GM21423 (cell line): ENCODE measurements at regions not wholly inside any gene's neighbourhood (a gene's known extent, or its start where the extent isn't known, plus 50 kb on each side); places are given as distances from the start of the nearest gene placed in this dataset.
"Not testable (repeated sequence)": the region's sequence is repeated elsewhere in the genome, so short reads cannot be mapped to it uniquely, and the experiment has no call there.

ENCODE experiments used
- ATAC-seq: cut with Tn5 transposase; IDR thresholded peaks from one replicate; pipeline ENCODE4 v1.9.1; 2021; ENCODE audit warnings: mild to moderate bottlenecking, moderate library complexity; ENCODE audit not compliant: unreplicated experiment

DNA sequence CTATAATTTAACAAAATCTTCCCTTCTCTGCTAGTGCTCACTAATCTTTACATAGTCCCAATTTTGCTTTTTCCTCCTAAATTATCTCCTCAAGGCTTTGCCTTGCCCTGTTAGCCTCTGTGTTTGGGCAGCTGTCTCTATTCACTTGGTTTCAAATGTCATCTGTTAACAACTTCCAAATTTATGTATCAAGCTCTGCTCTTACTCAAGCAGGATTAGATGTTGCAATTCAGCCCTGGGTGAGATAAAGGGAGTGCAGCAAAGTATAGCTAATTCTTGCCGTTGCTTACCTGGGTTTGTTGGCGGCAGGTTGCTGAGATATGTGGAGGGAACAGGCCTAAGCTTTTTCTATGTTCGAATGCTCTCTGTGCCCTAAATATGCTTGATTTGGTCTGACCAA is 483.8 kb downstream of the DMAC1 start:
- no peak for ATAC-seq

DNA sequence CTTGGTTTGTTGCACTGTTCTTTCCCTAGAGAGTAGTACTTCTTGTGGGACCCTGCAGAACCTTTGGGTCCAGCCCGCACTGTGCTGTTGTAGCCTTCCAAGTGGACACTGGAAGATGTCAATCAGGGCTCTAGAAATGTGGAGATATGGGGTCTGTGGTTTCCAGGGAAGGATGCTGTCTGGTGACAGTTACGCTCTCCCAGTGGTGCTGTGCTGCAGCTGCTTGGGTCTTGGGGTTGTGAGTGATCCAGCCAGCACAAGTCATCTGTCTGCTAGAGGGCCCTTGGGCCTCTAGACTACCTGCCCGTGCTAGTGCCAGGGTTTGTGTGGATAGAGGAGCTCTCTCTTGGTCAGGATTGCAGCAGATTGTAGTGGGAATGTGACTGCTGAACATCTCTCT is 484.5 kb downstream of the DMAC1 start:
- no peak for ATAC-seq

DNA sequence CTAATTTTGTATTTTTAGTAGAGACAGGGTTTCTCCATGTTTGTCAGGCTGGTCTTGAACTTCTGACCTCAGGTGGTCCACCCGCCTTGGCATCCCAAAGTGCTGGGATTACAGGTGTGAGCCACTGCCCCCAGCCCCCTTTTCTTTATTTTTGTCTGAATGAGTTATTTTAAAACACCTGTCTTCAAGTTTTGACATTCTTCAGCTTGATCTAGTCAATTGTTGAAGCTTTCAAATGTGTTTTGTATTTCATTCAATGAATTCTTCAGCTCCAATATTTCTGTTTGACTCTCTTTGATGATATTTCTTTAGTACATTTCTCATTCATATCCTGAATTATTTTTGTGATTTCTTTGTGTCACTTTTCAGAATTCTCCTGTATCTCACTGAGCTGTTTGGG is 486.2 kb downstream of the DMAC1 start:
- ATAC-seq, result no peak

- ATAC-seq, result not testable (repeated sequence)
These were observed 490.5 kb downstream of the DMAC1 start for GRCh38 chr9:7309051-7309450.

DNA sequence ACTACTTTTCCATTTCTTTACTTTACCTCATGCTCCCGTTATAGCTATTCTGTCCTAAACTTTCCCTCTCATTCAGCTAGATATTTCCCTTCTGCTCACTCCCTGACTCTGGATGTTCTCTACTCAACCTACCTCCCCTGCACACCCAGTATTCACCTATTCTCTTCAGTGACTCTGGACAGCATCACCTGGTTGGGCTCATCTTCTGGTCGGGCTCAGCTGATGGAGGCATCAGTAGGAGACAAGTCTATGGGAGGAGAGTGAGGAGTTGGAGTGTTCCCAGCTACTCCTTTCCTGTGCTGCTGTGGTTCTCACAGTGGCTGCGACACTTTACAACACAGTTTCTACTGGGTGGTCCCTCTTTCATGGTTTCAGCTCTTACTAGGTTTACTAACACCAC is 493.9 kb downstream of the DMAC1 start:
- no peak for ATAC-seq

DNA sequence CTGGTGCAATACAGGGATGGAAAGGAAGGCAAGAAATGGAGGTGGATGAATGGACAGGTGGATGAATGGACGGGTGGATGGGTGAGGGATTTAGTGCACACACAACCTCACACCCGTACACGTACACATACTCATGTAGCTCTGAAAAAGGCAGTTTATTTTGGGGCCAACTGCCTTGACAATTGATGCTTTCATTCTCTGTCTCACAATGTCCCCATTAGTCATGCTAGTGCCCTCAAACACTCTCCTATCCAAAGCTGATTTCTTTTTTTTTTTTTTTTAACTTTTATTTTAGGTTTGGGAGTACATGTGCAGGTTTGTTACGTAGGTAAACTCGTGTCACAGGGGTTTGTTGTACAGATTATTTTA is 495.0 kb downstream of the DMAC1 start:
- no peak for ATAC-seq

- no peak for ATAC-seq
These were observed 495.5 kb downstream of the DMAC1 start for GRCh38 chr9:7303907-7304626.

DNA sequence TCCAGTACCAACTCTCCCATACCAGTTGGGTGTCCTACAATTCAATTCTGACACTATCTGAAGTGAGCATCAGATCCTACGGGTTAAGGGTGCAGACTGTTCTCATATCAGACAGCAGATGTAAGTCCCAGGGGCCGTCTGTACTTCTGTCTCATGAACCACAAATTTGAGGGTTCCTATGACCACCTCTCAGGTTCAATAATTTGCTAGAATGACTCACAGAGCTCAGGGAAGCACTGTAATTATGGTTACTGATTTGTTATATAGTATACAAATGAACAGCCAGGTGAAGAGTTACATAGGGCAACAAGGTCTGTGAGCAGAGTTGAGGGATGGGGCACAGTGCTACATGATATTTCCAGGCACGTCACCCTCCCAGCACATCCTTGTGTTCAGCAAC is 499.1 kb downstream of the DMAC1 start:
- ATAC-seq, result peak; percentile 56

GRCh38 chr9:7298123-7298522 is 501.5 kb downstream of the DMAC1 start:
- ATAC-seq, result peak; percentile 96

DNA sequence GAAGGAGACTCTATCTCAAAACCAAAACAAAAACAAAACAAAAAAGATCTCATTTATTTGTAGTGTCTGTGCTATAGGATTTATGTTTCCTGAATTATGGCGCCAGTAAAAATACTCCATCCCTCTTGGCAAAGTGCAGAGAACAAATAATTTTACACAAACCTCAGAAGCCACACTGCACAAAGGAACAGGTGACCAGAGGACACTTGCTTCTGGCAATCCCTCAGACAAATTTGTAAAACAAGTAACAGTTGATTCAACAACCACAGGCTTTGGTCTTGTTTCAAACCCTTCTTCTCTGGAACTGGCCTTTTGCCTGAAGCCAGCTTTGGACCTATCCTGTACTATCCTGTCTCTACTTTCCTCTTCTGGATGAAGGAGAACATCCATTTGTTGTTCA is 502.1 kb downstream of the DMAC1 start:
- peak; percentile 0 for ATAC-seq

DNA sequence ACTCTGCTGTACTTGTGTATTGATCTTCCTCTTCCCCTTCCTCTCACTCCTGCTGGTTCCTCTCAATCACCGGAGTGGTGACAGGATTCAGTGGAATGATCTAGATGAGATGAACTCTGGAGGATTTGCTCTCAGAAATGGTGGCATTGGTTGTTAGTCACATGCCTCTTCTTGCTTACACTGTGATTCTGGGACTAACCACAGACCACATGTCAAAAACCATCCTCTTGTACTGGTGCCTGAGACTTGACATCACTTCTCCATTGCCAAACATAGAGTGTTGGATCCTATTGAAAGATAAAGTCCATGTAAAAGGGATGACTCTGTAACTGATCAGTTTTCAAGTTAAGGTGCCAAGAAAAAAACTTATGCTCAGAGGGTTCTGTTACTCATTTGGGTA is 506.5 kb downstream of the DMAC1 start:
- ATAC-seq, result no peak

DNA sequence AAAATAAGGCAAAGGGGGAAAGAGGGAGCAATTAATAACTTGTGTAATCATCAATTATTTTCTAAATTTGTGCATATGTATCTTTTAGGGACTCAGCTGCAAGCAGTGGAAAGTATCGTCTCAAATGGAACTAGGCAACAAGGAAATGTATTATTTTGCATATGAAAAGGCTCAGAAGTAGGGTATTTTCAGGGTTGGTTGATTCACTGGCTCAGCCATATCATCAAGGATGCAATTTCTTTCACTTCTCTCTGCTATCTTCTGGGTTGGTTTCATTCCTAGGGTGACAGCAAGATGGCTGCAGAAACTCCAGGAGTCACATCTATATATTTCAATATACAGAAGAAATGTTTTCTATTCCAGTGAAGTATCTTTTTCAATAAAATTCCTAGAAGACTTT is 509.8 kb downstream of the DMAC1 start:
- ATAC-seq, result peak; percentile 79

DNA sequence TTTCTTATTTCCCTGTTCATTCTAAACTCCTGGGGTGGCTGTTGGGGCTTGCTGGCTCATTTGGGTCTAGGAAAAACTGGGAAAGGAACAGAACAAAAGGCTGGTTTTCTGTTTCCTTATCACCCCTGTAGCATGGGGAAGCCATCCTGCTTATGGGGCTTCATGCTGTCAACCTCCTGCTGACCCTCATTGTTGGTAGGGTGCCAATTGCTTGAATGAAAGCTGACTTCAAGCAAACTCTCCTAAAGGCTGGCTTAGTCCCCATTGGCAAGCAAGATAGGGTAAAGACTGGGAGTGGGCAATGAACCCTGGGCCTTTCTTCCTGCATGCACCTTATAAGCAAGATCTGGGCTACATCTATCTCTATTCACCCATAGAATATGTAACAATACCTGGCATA is 511.6 kb downstream of the DMAC1 start:
- ATAC-seq, result no peak

DNA sequence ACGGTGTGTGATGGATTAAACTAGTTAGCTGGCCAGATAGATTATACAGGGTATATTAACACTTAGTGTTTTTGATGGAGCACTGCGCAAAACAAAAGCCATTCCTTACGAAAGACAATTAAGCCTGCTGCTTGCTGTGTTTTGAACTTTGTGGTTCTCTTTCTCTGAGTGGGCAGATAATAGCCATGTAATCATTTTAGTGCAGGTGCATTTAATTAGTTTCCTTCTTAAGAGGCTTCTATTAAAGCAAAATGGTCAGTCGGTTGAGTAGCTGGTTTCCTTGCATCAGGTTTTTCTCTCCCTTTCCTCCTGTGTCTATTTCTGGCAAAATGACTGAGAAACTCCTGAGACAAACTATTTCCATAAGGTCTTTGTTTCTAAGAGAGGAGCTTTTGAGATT is 512.5 kb downstream of the DMAC1 start:
- no peak for ATAC-seq

- ATAC-seq, result no peak
These were observed 513.5 kb downstream of the DMAC1 start for GRCh38 chr9:7286101-7286500.

GRCh38 chr9:7285199-7285598 is 514.4 kb downstream of the DMAC1 start:
- ATAC-seq, result no peak

- ATAC-seq, result no peak
These were observed 515.1 kb downstream of the DMAC1 start for GRCh38 chr9:7284517-7284916.

GRCh38 chr9:7284117-7284516 is 515.5 kb downstream of the DMAC1 start:
- ATAC-seq, result no peak

DNA sequence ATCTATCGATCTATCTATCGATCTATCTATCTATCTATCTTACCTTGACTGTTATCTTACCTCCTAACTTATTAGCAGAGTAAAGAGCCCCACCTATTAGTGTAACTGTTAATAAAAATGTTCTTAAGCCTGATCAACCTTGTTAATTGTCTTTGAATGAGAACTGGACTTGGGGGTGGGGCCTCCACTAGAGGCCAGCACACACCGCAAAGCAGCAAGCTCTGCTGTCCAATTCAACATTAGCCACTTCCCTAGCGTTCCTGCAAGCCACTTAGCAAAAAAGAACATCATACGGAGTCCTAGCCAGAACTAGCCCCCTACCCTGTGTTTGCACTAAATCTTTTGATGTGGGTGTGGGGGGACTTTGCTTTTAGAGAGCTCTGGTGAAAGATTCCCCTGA is 515.8 kb downstream of the KDM4C start:
- no peak for ATAC-seq

DNA sequence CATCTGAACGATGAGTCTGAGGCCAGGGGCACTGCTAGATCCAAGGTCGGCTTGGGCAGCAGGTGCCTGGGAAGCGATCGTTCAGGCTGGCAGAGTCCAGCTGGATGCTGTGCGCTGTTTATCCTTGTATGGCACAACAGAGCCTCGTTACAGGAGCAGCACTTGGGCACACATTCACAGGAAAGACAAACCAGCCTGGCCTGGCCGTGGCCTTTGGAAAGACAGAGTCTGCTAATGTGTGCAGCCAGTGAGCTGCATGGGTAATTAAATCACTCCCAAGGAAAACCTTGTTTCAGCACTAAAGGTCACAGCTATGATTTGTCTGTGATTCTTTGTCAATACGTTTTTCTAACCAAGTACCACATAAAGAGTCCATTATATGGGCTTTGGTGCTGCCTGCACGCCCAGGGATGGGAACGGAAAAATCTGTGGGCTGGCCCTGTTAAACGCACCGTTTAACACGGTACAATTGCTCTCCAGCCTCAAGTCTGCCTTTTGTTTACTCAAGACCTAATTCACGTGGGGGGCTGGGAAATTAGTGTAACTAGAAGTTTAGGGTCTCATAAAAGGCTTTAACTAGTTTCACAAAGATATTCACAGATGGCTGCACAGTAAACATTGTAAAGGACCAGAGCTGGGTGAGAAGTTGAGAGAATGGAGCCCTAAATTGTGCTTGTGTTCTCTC is 509.3 kb downstream of the KDM4C start:
- ATAC-seq, result no peak

GRCh38 chr9:7265181-7265580 is 507.4 kb downstream of the KDM4C start:
- ATAC-seq, result no peak

- ATAC-seq, result no peak
These were observed 501.9 kb downstream of the KDM4C start for GRCh38 chr9:7259544-7260241.
